IPS DF 4.7 (cell line): ENCODE measurements at regions not wholly inside any gene's neighbourhood (a gene's known extent, or its start where the extent isn't known, plus 50 kb on each side); places are given as distances from the start of the nearest gene placed in this dataset.

Experiments
- DNase-seq: peaks from one replicate; pipeline ENCODE4 v3.0.0-alpha.2; 2013; ENCODE audit warnings: low spot score; ENCODE audit errors: extremely low read depth

- DNase-seq, result no peak
Measured at GRCh38 chr12:88648625-88649024, 68.4 kb upstream of the KITLG start.

- no peak for DNase-seq
Measured at GRCh38 chr12:88646824-88647223, 66.6 kb upstream of the KITLG start.

GRCh38 chr12:88645816-88646215 is 65.5 kb upstream of the KITLG start:
- DNase-seq, result no peak

- DNase-seq, result no peak
Measured at GRCh38 chr12:88644946-88645702, 64.9 kb upstream of the KITLG start.

- DNase-seq, result no peak
Measured at GRCh38 chr12:88643685-88644084, 63.4 kb upstream of the KITLG start.

- DNase-seq, result no peak
Measured at GRCh38 chr12:88642675-88643431, 62.6 kb upstream of the KITLG start.

- DNase-seq, result no peak
Measured at GRCh38 chr12:88638966-88639760, 58.9 kb upstream of the KITLG start.

- DNase-seq, result no peak
Measured at GRCh38 chr12:88638388-88638787, 58.1 kb upstream of the KITLG start.

- DNase-seq, result no peak
Measured at GRCh38 chr12:88634008-88634407, 53.7 kb upstream of the KITLG start.

- no peak for DNase-seq
Measured at GRCh38 chr12:88633312-88633711, 53.0 kb upstream of the KITLG start.

- DNase-seq, result no peak
Measured at GRCh38 chr12:88630561-88630960, 50.3 kb upstream of the KITLG start.
